Right kidney (tissue), 1 donor: ENCODE measurements at regions not wholly inside any gene's neighbourhood (a gene's known extent, or its start where the extent isn't known, plus 50 kb on each side); places are given as distances from the start of the nearest gene placed in this dataset.

ENCODE experiments used
- DNase-seq: peaks from one replicate; pipeline ENCODE4 v3.0.0-alpha.2; 2016

GRCh38 chr9:28762167-28762566, 1188.9 kb upstream of the C9orf72 start:
- DNase-seq, result no peak

DNA sequence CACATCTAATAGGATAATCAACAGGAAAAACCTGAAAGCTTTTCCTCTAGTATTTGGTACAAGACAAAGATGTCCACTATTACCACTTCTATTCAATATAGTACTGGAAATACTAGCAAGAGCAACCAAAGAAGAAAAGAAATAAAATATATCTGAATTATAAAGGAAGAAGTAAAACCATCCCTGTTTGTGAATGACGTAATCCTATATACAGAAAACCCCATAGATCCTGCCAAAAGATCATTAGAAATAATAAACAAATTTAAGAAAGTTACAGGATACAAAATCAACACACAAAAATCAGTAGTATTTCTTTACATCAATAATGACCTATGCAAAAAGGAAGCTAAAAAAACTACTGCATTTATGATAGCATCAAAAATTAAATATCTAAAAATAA, 1191.3 kb upstream of the C9orf72 start:
- DNase-seq, result no peak

DNA sequence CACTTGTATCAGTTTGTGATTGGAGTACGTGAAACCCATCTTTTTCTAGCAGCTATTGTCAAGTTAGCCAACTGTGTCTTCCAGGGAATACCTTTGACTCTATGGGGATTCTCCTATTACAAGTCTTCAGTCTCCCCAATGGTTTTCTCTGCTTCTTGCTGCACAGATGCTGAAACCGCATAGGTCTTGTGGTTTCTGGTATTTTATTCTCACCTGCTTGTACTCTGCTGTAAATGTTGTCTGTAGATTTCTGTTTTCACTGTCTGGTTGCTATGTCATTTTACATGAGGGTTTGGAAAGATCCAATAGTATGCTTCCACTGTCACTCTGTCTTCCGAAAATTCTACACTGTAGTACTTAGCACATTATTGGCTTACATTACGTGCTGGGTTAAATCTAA, 1196.9 kb upstream of the C9orf72 start:
- DNase-seq, result no peak

- no peak for DNase-seq
Measured at GRCh38 chr9:28770827-28771226, 1197.5 kb upstream of the C9orf72 start.

GRCh38 chr9:28774433-28775235, 1201.4 kb upstream of the C9orf72 start:
- peak; percentile 18 for DNase-seq

DNA sequence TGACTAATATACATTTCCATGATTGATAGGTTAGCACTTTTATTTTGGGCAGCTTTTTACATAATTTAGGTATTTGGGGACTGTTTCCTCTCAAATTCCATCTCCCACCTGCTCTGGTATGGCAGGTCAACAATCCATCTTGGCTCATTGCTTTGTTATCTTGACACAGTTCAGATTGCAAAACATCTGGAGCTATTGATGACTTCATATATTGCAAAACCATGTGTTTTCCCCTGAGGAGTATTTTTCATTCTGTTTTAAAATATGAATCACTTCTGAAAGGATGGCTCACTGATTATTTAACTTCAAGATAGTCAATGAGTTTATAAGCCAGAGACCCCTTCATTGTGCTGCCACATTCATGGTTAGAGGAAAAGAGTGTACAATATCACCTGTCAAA, 1206.0 kb upstream of the C9orf72 start:
- DNase-seq, result no peak

GRCh38 chr9:28781481-28781880, 1208.2 kb upstream of the C9orf72 start:
- DNase-seq, result no peak

DNA sequence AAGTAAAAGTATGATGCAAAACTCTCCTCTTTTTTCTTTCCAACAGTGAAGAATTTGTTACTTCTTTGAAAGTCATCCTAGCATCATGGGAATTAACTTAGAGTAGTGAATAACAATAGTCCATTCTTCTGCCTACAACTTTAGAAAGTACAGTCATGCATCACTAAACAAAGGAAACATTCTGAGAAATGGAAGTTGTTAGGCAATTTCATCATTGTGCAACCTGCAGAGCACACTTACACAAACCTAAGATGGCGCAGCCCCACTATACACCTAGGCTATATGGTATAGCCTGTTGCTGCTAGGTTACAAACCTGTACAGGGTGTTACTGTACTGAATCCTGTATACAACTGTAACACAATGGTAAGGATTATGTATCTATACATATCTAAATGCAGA, 1209.3 kb upstream of the C9orf72 start:
- no peak for DNase-seq

DNA sequence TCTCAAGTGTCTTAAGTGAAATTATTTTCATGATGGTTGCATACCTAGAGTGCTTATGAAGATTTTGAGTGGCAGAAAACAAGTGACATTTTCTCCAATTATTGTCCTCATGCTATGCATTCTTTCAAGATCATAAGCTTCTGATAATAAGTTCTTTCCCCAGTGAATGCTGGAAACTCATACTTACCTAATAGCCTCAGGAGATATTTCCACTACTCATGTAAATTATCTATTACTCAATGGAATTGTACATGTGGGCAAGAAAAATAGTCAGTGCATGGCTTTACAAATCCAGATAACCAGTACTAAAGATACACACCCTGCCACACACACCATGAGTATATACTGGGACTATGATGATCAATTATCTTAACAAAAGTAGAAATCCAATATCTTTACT, 1219.4 kb upstream of the C9orf72 start:
- DNase-seq, result no peak

GRCh38 chr9:28799876-28800275, 1226.6 kb upstream of the C9orf72 start:
- DNase-seq, result no peak

DNA sequence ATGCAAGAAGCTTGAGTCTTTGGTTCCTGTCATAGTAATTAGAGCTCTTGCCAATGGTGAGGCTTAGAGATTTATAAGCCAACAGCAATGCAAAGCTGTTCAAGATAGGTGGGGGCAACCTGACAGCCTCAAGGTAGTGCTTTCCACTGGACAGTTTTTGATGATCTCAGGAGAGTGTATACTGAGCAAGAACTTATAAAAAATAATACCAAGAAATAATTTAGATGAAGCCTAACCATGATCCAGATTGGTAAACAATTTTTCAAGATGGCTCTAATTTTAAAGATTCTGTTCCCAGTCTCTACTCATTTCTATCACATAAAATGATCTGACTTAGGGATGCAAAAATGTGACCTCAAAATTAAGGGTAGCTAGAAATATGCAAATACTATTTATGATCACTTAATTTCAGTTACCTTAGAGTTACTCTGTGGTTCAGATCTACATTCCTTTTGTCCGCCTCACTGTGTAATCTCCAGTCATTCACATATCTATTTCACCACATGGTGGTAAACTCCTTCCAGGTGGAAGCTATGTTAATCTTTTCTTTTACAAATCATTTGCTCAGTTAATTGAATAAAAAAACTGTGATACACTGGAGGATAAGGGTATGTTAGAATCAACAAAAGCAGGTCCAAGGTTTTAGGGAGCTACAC, 1228.0 kb upstream of the C9orf72 start:
- DNase-seq, result no peak

DNA sequence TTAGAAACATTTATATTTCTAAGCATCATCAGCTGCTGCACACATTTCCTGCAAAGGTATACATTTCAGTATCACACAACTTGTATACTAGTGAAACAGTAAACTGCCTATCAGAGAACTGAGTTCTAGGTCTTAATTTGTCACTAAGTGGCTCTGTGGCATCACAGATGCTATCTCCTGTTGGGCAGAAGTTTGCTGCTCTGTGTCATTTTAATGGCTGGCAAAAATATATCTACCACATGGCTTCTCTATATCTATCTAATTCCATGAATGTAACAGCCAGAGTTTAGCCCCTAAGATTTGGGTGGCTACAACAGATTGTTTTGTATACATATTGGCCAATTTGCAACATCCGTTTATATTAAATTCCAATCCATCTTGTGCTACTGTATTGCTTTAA, 1231.9 kb upstream of the C9orf72 start:
- no peak for DNase-seq

- DNase-seq, result no peak
Measured at GRCh38 chr9:28808042-28808441, 1234.8 kb upstream of the C9orf72 start.

DNA sequence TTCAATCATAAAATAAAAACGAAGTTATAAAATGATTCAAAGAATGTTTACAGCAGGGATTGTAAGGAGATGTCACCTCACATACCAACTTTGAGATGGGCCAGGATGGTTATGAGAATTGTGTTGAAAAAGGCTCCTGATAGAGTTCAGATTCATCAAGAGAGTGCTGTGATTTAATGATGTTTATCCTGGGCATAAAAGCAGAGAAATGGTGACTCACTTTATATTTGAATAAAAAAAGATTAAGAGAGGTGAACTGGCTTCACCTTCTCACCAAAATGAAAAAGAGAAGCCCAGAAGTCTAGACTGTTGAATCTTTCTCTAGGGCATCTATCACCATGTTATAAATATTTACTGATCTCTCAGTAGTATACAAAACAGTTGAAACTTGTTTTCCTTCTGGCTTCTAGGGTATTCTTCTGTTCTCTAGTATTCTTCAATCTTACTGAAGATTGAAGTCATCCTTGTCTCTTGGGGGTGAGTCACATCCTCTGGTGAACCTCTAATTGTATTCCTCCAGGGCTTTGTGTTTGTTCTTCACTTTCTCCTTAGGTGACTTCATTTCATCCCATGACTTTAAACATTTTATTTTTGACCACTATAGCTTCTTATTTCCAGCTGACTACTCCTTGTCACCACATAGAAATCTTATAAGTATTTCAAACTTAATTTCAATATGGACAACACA, 1237.3 kb upstream of the C9orf72 start:
- DNase-seq, result no peak

- DNase-seq, result no peak
Measured at GRCh38 chr9:28820741-28821140, 1247.5 kb upstream of the C9orf72 start.

GRCh38 chr9:28821240-28821639, 1248.0 kb upstream of the C9orf72 start:
- DNase-seq, result no peak

GRCh38 chr9:28824432-28824963, 1251.2 kb upstream of the C9orf72 start:
- DNase-seq, result no peak

- DNase-seq, result no peak
Measured at GRCh38 chr9:28832168-28832770, 1259.0 kb upstream of the C9orf72 start.

GRCh38 chr9:28834156-28834555, 1260.9 kb upstream of the C9orf72 start:
- no peak for DNase-seq

GRCh38 chr9:28839778-28840430, 1266.6 kb upstream of the C9orf72 start:
- DNase-seq, result no peak

DNA sequence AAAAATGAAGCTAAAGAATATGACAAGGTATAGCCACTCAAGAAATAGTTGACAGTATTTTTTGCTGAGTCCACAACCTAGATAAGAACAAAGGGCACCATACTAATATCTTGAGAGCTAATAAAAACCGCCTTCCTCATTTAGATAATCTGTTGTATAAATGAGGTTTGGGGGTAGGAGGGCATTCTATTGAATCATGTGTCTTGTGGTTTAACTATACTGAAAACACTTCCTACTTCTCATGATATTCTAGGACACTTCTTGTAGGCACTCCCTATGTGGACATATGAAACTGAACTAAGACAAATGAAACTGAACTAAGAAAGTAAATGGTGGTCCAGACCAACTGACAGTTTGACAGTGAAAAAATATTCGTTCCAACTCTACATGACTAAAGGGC, 1268.5 kb upstream of the C9orf72 start:
- DNase-seq, result no peak

DNA sequence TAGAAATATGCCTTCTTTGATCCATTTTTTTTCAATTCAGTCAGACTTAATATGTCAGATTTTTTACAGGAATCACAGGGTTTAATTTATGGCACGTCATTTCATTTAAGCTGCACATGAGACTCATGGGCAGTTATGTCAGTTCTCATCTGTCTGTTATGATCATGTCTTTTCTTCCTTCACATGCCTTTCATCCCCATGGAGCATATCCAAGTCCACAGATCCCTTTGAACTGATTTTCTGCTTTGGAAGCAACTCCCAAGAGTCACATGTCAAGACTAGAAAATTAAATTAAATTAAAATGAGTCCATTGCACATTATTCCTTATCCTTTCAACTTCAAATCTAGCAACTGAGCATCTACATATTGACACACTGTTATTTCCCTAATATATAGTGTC, 1274.0 kb upstream of the C9orf72 start:
- DNase-seq, result no peak
